Activated T-cell treated with anti-CD3 and anti-CD28 coated beads for 48 hours (primary cell): ENCODE measurements at regions not wholly inside any gene's neighbourhood (a gene's known extent, or its start where the extent isn't known, plus 50 kb on each side); places are given as distances from the start of the nearest gene placed in this dataset.
A peak's percentile ranks its signal among the peaks of the same experiment; 100 is the strongest.
"Not testable (repeated sequence)": the region's sequence is repeated elsewhere in the genome, so short reads cannot be mapped to it uniquely, and the experiment has no call there.

Source experiments
- DNase-seq: peaks from one replicate; pipeline ENCODE4 v3.0.0-alpha.2; 2020; ENCODE audit warnings: low read depth

DNA sequence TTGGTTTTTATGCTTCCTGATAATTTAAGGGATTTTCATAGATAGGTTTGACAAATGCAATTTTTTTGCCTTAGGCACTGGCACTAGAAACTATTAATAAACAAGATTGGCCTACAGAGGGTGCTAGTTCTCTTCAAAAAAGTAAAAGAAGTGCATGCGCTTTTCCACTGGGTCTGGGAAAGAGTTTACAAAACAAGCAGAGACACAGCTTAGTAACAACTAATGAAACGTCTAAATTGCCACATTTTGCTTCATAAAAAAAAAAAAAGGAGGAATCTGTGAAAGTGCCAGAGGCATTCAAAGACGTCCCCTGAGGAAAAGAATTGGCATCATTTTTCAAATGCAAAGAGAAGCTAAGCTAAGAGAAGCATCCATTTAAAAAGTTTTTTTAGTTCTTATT is 58.3 kb upstream of the EEA1 start:
- DNase-seq = no peak

GRCh38 chr12:92987846-92988621 is 58.9 kb upstream of the EEA1 start:
- DNase-seq = peak; percentile 36

DNA sequence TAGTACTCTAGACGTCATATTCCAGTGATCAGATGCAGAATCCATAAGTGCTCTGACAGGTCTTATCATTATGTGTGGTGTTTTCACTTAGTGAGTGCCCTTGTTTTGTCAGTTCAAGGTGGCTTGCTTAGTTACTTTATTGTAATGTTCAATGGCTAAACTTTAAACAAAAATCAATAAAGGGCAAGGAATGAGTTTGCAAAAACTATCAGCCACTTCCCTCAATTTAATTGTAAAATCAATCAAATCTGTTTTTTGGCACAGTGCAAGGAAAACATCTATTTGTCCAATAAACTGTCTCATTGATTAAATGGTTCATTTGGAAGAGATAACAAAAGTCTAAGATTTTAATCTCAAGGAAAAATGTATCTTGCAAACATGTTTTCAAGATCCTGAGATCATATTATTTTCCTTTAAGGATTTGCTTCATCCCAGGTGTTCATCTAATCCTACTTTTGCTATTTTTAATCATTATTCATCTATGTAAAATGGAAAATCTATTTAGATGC is 59.6 kb upstream of the EEA1 start:
- no peak for DNase-seq

- peak; percentile 16 for DNase-seq
Observed at GRCh38 chr12:92989715-92990484, 60.8 kb upstream of the EEA1 start.

GRCh38 chr12:92991134-92991533 is 62.0 kb upstream of the EEA1 start:
- no peak for DNase-seq

DNA sequence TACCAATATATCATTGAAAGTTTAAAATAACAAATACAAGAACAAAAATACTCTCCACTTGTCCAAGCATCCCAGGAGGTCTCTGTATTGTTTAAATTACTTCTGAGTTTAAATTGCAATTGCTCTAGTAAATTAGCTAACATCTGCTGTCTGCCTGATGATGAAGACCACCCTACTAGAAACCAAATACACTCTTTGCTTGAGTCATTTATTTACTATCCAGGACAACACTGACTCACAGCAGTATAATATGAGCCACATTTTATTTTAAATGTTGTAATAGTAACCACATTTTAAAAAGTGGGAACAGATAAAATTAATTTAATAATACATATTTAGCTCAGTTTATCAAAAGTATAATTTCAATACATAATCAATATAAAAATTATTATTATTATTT is 62.9 kb upstream of the EEA1 start:
- no peak for DNase-seq

- no peak for DNase-seq
Observed at GRCh38 chr12:92993259-92993658, 64.2 kb upstream of the EEA1 start.

- DNase-seq = no peak
Observed at GRCh38 chr12:92995258-92995903, 66.3 kb upstream of the EEA1 start.

DNA sequence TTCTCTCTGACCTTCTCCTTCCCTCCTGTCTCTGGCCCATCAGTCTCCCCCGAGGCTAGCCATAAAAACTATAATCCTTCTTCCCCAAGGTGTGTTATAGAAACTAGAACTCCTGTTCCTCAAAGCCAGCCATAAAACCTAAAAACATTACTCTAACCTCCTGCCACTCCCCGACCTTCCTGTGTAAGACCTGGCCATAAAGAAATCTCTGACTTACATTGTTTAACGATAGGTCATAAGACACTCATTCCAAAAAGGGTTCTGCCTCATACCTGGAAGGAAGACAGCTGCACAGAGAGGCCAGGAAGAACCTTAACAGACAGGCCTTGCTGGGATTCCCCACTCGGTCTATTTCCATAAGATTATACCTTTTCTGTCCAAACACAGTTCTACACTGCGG is 70.9 kb upstream of the EEA1 start:
- no peak for DNase-seq

- DNase-seq = no peak
Observed at GRCh38 chr12:93001407-93001806, 72.3 kb upstream of the EEA1 start.

DNA sequence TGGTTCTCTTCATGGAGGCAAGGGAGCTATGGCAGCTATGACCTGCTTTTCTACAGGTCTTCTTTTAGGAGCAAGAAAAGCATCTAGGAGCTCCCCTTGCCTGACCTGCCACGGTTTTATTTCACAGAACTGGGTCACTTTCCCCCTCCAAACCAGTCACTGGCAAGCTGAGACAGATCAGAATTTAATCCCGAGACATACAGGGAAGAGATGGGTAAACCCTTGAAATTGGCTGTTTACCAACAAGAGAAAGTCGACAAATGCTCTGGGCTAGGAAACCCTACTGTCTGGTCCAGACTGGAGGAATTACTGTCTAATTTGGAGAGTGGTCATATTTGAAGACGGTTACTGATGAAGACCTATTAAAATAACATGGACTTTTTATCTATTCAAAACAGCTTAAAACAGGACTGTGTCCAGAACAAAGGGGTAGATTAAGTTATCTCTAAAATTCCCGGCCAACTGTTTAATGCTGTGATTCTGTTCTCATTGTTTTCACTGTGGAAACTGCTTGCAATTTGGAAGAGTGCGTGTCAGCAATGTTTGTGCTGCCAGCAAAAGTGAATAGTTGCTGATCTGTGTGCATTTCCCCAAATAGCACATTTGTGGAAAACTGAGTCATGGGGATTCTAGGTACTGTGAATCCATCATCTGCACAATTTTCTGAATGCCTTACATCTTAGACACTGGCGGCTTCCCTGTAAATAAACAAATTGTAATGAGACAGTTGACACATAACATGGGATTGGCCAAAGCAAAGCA is 73.4 kb upstream of the EEA1 start:
- DNase-seq = no peak

DNA sequence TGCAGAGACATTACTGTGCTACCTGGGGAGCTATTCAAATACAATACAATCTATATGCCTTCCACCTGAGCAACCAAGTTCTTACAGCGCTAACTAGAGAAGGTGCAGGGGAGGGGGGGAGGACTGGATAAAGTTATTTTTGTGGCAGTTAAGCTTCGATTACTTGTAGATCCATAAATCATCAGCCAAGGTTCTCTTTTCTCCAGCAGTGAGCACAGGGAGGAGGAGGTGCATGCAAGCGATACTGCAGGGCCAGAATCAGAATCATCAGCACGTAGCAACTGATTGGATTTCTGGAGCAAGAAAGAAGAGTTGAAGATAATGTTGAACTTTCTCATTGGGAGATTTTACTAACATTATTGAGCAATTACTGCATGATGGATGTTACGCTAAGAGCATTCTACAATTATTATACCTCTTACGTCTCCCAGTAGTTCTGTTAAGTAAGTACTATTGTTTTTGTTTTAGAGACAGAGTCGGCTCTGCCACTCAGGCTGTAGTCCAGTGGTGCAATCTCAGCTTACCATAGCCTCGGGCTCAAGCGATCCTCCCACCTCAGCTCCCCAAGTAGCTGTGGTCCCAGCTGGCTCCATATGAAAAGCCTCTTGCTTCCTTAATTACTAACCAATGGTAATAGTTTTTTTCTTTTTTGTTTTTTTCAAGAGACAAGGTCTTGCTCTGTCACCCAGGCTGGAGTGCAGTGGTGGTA is 74.6 kb upstream of the EEA1 start:
- no peak for DNase-seq

GRCh38 chr12:93005928-93006392 is 76.9 kb upstream of the EEA1 start:
- no peak for DNase-seq

GRCh38 chr12:93006471-93007208 is 77.5 kb upstream of the EEA1 start:
- no peak for DNase-seq

DNA sequence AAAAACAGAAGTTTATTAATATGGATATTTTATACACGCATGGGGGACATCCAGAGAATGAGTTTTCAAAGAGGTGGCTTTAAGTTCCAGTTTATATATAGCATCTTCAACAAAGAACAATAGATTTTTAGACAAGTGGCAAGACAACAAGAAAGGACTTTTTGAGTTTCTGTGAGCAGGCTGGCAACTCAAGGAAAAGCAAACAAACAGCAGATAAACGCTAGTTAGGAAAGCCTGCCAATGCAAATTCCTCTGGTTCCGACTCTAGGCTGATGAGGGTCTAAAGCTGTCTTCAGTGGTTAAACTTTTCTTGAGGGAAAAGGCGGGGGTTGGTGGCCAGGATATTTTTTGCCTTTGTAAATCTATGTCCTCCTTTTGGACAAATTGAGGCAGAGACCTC is 78.4 kb upstream of the EEA1 start:
- no peak for DNase-seq

DNA sequence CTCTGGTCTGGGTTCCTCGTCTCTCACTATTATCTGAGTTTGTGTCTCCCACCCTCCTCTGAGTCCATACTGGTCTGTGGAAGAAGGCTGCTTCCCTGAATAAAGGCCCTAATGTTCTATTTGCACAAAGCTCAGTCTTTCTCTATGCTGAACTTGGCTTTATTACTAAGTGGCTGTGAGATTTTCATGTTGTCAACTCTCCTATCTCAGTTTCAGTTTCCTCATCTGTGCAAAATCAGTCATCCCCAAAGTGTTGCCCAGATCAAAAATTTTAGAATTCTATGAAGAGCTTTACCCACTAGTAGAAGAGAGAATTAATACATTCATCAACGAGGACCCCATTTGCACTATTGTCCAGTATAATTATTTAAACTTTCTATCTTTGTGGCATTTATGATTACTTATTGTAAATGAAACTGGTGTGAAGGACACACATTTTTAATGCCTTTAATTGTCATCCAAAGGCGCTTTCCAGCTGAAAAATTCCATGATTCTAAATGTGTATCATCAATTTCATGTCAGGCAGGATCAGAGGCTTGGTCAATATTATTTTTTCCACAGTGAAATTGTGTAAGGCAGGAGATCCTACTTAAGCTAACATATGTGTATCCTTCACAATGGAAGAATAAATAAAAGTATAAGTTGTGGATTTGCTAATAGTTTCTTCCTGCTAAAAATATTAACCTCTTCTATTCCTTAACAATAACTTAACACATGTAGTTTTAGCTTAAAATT is 79.1 kb upstream of the EEA1 start:
- no peak for DNase-seq

GRCh38 chr12:93008880-93009279 is 79.8 kb upstream of the EEA1 start:
- not testable (repeated sequence) for DNase-seq

DNA sequence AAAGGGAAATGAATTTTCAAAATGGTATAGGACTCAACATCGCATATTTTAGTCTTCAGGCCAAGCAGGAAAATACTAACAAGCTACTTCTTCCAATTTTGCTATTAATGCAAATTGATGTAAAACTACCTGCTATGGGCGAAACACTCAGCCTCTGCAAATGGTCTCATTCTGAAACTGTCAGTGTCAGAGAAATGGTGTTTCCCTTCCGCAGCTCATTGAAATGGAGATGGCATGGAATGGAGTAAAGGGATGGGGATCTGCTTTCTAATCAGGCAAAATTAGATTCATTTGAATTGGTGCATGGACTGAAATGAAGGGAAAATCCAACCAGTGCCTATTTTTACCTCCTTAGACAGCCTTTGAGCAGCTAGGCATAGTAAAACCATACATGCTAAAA is 80.4 kb upstream of the EEA1 start:
- DNase-seq = no peak

- no peak for DNase-seq
Observed at GRCh38 chr12:93010461-93010860, 81.4 kb upstream of the EEA1 start.

GRCh38 chr12:93011100-93011499 is 82.0 kb upstream of the EEA1 start:
- DNase-seq = no peak
